Progenitor cell of endocrine pancreas (in vitro differentiated cells): ENCODE measurements at regions not wholly inside any gene's neighbourhood (a gene's known extent, or its start where the extent isn't known, plus 50 kb on each side); places are given as distances from the start of the nearest gene placed in this dataset.

Experiments used
- DNase-seq: peaks from one replicate; pipeline ENCODE4 v3.0.0; 2021; ENCODE audit warnings: low spot score; ENCODE audit not compliant: unreplicated experiment
- H3K27ac Mint-ChIP-seq: 2 replicates; pipeline ENCODE4 v1.8.0; 2021; ENCODE audit warnings: mild to moderate bottlenecking, moderate library complexity, mixed read lengths
- H3K27me3 Mint-ChIP-seq: 2 replicates; pipeline ENCODE4 v1.8.0; 2021; ENCODE audit warnings: mixed read lengths
- H3K36me3 Mint-ChIP-seq: 2 replicates; pipeline ENCODE4 v1.8.0; 2022; ENCODE audit warnings: mixed read lengths; ENCODE audit not compliant: insufficient read depth
- H3K4me1 Mint-ChIP-seq: 2 replicates; pipeline ENCODE4 v1.8.0; 2021; ENCODE audit warnings: low read depth, mixed read lengths
- H3K4me3 Mint-ChIP-seq: 2 replicates; pipeline ENCODE4 v1.8.0; 2021; ENCODE audit warnings: low read depth, mild to moderate bottlenecking, moderate library complexity, mixed read lengths
- H3K9me3 Mint-ChIP-seq: 2 replicates; pipeline ENCODE4 v1.8.0; 2021; ENCODE audit warnings: low read depth, mixed read lengths
- CTCF ChIP-seq: fragments of 200-600 bp; sonication (generic); IDR thresholded peaks from one replicate; pipeline ENCODE4 v1.5.0; 2021; ENCODE audit warnings: antibody characterized with exemption, mild to moderate bottlenecking; ENCODE audit not compliant: unreplicated experiment

DNA sequence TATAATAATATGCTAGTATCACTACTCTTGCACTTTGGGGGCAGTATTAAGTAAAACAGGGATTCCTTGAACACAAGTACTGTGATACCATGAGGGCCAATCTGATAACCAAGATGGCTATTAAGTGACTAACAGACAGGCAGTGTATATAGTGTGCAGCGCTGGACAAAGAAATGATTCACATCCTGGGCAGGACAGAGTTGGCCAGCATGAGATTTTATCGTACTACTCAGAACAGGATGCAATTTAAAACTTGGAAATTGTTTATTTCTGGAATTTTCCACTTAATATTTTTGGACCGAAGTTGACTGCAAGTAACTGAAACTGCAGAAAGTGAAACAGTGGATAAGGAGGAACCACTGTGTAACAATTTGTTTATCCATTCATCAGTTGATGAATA, 74.6 kb downstream of the DNTTIP2 start:
- no peaks in the 10 kb centered on the region for H3K4me1 Mint-ChIP-seq
- H3K4me3 Mint-ChIP-seq: no peak overlapping the region
- peaks cover 6% of the 10 kb centered on the region for H3K27me3 Mint-ChIP-seq
- H3K9me3 Mint-ChIP-seq: peaks cover 11% of the 10 kb centered on the region
- peaks cover 1% of the 10 kb centered on the region for H3K36me3 Mint-ChIP-seq
- no peak for TF ChIP-seq CTCF
- DNase-seq: no peak
- H3K27ac Mint-ChIP-seq: no peak overlapping the region

DNA sequence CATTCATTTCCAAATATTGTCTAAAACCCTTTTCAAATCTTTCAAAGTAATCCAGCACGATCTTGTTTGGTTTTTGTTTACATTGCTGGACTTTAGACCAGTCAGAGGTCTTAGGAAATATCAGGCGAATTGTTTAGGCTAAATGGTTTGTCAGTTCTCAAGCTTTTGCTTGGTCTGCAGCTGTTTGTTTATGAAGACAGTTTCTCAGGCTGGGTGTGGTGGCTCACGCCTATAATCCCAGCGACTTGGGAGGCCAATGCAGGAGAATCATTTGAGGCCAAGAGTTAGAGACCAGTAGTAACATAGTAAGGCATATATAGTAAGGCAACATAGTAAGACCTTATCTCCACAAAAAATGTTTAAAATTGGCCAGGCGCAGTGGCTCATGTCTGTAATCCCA, 77.5 kb downstream of the DNTTIP2 start:
- Mint-ChIP-seq H3K9me3 (no peaks in the 10 kb centered on the region), H3K4me3 (no peak overlapping the region), H3K27me3 (peaks cover 6% of the 10 kb centered on the region), H3K36me3 (no peaks in the 10 kb centered on the region), H3K27ac (no peak overlapping the region), H3K4me1 (no peaks in the 10 kb centered on the region)
- no peak for DNase-seq
- no peak for TF ChIP-seq CTCF

- no peak for TF ChIP-seq CTCF
- H3K9me3 Mint-ChIP-seq: no peaks in the 10 kb centered on the region
- peaks cover 6% of the 10 kb centered on the region for H3K27me3 Mint-ChIP-seq
- DNase-seq: no peak
- H3K4me1 Mint-ChIP-seq: no peaks in the 10 kb centered on the region
- H3K36me3 Mint-ChIP-seq: no peaks in the 10 kb centered on the region
- H3K4me3 Mint-ChIP-seq: no peak overlapping the region
- no peak overlapping the region for H3K27ac Mint-ChIP-seq
Measured at GRCh38 chr1:93800856-93801255, 78.2 kb downstream of the DNTTIP2 start.

GRCh38 chr1:93798291-93798690, 80.7 kb downstream of the DNTTIP2 start:
- H3K4me3 Mint-ChIP-seq: no peak overlapping the region
- no peak for DNase-seq
- no peaks in the 10 kb centered on the region for H3K36me3 Mint-ChIP-seq
- peaks cover 6% of the 10 kb centered on the region for H3K27me3 Mint-ChIP-seq
- H3K4me1 Mint-ChIP-seq: no peaks in the 10 kb centered on the region
- no peak overlapping the region for H3K27ac Mint-ChIP-seq
- no peaks in the 10 kb centered on the region for H3K9me3 Mint-ChIP-seq
- no peak for TF ChIP-seq CTCF

GRCh38 chr1:93784538-93784937, 94.5 kb downstream of the DNTTIP2 start:
- H3K27me3 Mint-ChIP-seq: no peaks in the 10 kb centered on the region
- H3K36me3 Mint-ChIP-seq: no peaks in the 10 kb centered on the region
- H3K4me3 Mint-ChIP-seq: no peak overlapping the region
- peaks cover 16% of the 10 kb centered on the region for H3K9me3 Mint-ChIP-seq
- no peak for TF ChIP-seq CTCF
- H3K4me1 Mint-ChIP-seq: peaks cover 7% of the 10 kb centered on the region
- H3K27ac Mint-ChIP-seq: no peak overlapping the region
- DNase-seq: no peak

DNA sequence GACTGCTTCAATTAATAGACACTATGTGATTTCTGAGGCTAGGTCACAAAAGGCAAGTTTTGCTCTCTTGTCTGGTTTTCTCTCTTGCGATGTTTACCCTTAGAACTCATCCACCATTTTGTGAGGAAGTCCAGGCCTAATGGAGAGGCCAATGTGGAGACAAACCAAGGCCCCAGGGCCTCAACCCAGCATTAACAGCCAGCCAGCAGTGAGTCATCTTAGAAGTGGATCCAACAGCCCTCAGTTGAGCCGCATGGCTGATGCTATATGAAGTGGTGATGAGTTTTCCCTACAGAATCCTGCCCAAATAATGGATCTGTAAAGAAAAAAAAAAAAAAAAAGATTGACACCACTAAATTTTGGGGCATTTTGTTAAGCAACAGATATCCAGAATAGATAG, 95.1 kb downstream of the DNTTIP2 start:
- peaks cover 16% of the 10 kb centered on the region for H3K9me3 Mint-ChIP-seq

More for the DNA sequence above, 95.1 kb downstream of the DNTTIP2 start:
- no peak for DNase-seq
- H3K27ac Mint-ChIP-seq: no peak overlapping the region
- no peak for TF ChIP-seq CTCF
- H3K4me1 Mint-ChIP-seq: peaks cover 10% of the 10 kb centered on the region
- H3K36me3 Mint-ChIP-seq: no peaks in the 10 kb centered on the region
- H3K4me3 Mint-ChIP-seq: no peak overlapping the region
- H3K27me3 Mint-ChIP-seq: no peaks in the 10 kb centered on the region
